Naive B cell (primary cell): ENCODE measurements at regions not wholly inside any gene's neighbourhood (a gene's known extent, or its start where the extent isn't known, plus 50 kb on each side); places are given as distances from the start of the nearest gene placed in this dataset.
"Not testable (repeated sequence)": the region's sequence is repeated elsewhere in the genome, so short reads cannot be mapped to it uniquely, and the experiment has no call there.

Experiments
- ATAC-seq, 2 donors: fragments of 150-1000 bp; cut with Tn5 transposase; 2 replicates each; pipeline ENCODE4 v1.10.0; 2021; ENCODE audit warnings: low read depth in 2 of 2, mild to moderate bottlenecking in 2 of 2, moderate library complexity in 2 of 2
- DNase-seq: peaks from one replicate; pipeline ENCODE4 v3.0.0; 2022
- H3K27ac Mint-ChIP-seq, 6 donors: one replicate each; pipeline ENCODE4 v1.8.0; 2020 to 2022; ENCODE audit warnings: mild to moderate bottlenecking in 6 of 6, mixed read lengths in 6 of 6, moderate library complexity in 5 of 6, inconsistent platforms in 2 of 6
- H3K27me3 Mint-ChIP-seq, 3 donors: one replicate each; pipeline ENCODE4 v1.8.0; 2021 to 2022; ENCODE audit warnings: mixed read lengths in 3 of 3, mild to moderate bottlenecking in 1 of 3
- H3K36me3 Mint-ChIP-seq, 2 donors: one replicate each; pipeline ENCODE4 v1.8.0; 2020 to 2022; ENCODE audit warnings: mixed read lengths in 2 of 2, inconsistent platforms in 1 of 2, mild to moderate bottlenecking in 1 of 2
- H3K4me1 Mint-ChIP-seq, 3 donors: one replicate each; pipeline ENCODE4 v1.8.0; 2020 to 2022; ENCODE audit warnings: mixed read lengths in 3 of 3, inconsistent platforms in 1 of 3, mild to moderate bottlenecking in 1 of 3, moderate library complexity in 1 of 3
- H3K4me3 Mint-ChIP-seq, 8 donors: one replicate each; pipeline ENCODE4 v1.8.0; 2020 to 2022; ENCODE audit warnings: mild to moderate bottlenecking in 8 of 8, mixed read lengths in 8 of 8, moderate library complexity in 8 of 8, inconsistent platforms in 2 of 8
- H3K9me3 Mint-ChIP-seq, 7 donors: one replicate each; pipeline ENCODE4 v1.8.0; 2020 to 2022; ENCODE audit warnings: mixed read lengths in 7 of 7, mild to moderate bottlenecking in 5 of 7, inconsistent platforms in 2 of 7, moderate library complexity in 1 of 7

- Mint-ChIP-seq H3K4me3 (no peak overlapping the region), H3K9me3 (peaks cover 0 to under 1% (median 0%) of the 10 kb centered on the region in 7 donors)
- no peak for ATAC-seq
These were observed 139.0 kb downstream of the TMEM121 start for GRCh38 chr14:105665247-105665950.

GRCh38 chr14:105665951-105666277 is 139.5 kb downstream of the TMEM121 start:
- peaks cover 18 to 23% (median 20%) of the 10 kb centered on the region in 3 donors for H3K4me1 Mint-ChIP-seq
- H3K27me3 Mint-ChIP-seq = peaks cover 0 to 10% (median 0%) of the 10 kb centered on the region in 3 donors
- ATAC-seq (no peak), DNase-seq (no peak)
- H3K27ac Mint-ChIP-seq = no peak overlapping the region
- no peak overlapping the region for H3K4me3 Mint-ChIP-seq
- H3K9me3 Mint-ChIP-seq = no peaks in the 10 kb centered on the region
- peaks cover 0 to 2% of the 10 kb centered on the region in 2 donors for H3K36me3 Mint-ChIP-seq

More at GRCh38 chr14:105665247-105665950, 139.0 kb downstream of the TMEM121 start:
- Mint-ChIP-seq H3K36me3 (peaks cover 0 to 7% of the 10 kb centered on the region in 2 donors), H3K4me1 (peaks cover 22 to 27% (median 26%) of the 10 kb centered on the region in 3 donors), H3K27ac (peak overlapping the region in 1 of 6 donors; percentile 64), H3K27me3 (peaks cover 0 to 10% (median 0%) of the 10 kb centered on the region in 3 donors)
- DNase-seq = no peak

GRCh38 chr14:105666420-105666819 is 140.0 kb downstream of the TMEM121 start:
- peaks cover 18 to 21% (median 18%) of the 10 kb centered on the region in 3 donors for H3K4me1 Mint-ChIP-seq
- DNase-seq (no peak), ATAC-seq (no peak)
- H3K9me3 Mint-ChIP-seq = no peaks in the 10 kb centered on the region
- H3K27ac Mint-ChIP-seq = peak overlapping the region in 2 of 6 donors; percentile 17 to 45
- H3K36me3 Mint-ChIP-seq = no peaks in the 10 kb centered on the region
- peak overlapping the region in 2 of 8 donors; percentile 17 to 33 for H3K4me3 Mint-ChIP-seq
- peaks cover 0 to 10% (median 0%) of the 10 kb centered on the region in 3 donors for H3K27me3 Mint-ChIP-seq

- peaks cover 18 to 21% (median 18%) of the 10 kb centered on the region in 3 donors for H3K4me1 Mint-ChIP-seq
- H3K9me3 Mint-ChIP-seq, H3K4me3 Mint-ChIP-seq, H3K36me3 Mint-ChIP-seq, ATAC-seq, DNase-seq: not testable (repeated sequence)
- H3K27me3 Mint-ChIP-seq = peaks cover 0 to 10% (median 0%) of the 10 kb centered on the region in 3 donors
- peak overlapping the region in 1 of 6 donors; percentile 45 for H3K27ac Mint-ChIP-seq
These were observed 140.7 kb downstream of the TMEM121 start for GRCh38 chr14:105666991-105667662.

- Mint-ChIP-seq H3K4me3 (peak overlapping the region in 1 of 8 donors; percentile 47), H3K27me3 (peaks cover 0 to 10% (median 0%) of the 10 kb centered on the region in 3 donors), H3K4me1 (peaks cover 18 to 21% (median 18%) of the 10 kb centered on the region in 3 donors)
- H3K27ac Mint-ChIP-seq, DNase-seq, ATAC-seq, H3K36me3 Mint-ChIP-seq, H3K9me3 Mint-ChIP-seq: not testable (repeated sequence)
These were observed 141.3 kb downstream of the TMEM121 start for GRCh38 chr14:105667663-105668020.

- H3K27me3 Mint-ChIP-seq = peaks cover 0 to 10% (median 0%) of the 10 kb centered on the region in 3 donors
- H3K4me3 Mint-ChIP-seq = peak overlapping the region in 2 of 8 donors; percentile 41 to 75
- H3K4me1 Mint-ChIP-seq = peaks cover 18 to 21% (median 18%) of the 10 kb centered on the region in 3 donors
- peak overlapping the region in 1 of 6 donors; percentile 70 for H3K27ac Mint-ChIP-seq
- H3K9me3 Mint-ChIP-seq, DNase-seq, H3K36me3 Mint-ChIP-seq: not testable (repeated sequence)
- peak in 1 of 2 donors; percentile 37 for ATAC-seq
These were observed 141.6 kb downstream of the TMEM121 start for GRCh38 chr14:105668021-105668420.

GRCh38 chr14:105668471-105669230 is 142.3 kb downstream of the TMEM121 start:
- H3K4me1 Mint-ChIP-seq = peaks cover 18 to 21% (median 18%) of the 10 kb centered on the region in 3 donors
- ATAC-seq, H3K36me3 Mint-ChIP-seq, H3K9me3 Mint-ChIP-seq, DNase-seq: not testable (repeated sequence)
- H3K27ac Mint-ChIP-seq = peak overlapping the region in 4 of 6 donors; percentile 25 to 89 (median 64)
- peak overlapping the region in 1 of 8 donors; percentile 52 for H3K4me3 Mint-ChIP-seq
- H3K27me3 Mint-ChIP-seq = peaks cover 0 to 10% (median 0%) of the 10 kb centered on the region in 3 donors

GRCh38 chr14:105669231-105669610 is 142.8 kb downstream of the TMEM121 start:
- peaks cover 18 to 21% (median 18%) of the 10 kb centered on the region in 3 donors for H3K4me1 Mint-ChIP-seq
- H3K4me3 Mint-ChIP-seq, H3K36me3 Mint-ChIP-seq, DNase-seq, H3K9me3 Mint-ChIP-seq, ATAC-seq: not testable (repeated sequence)
- H3K27me3 Mint-ChIP-seq = peaks cover 0 to 10% (median 0%) of the 10 kb centered on the region in 3 donors
- peak overlapping the region in 2 of 6 donors; percentile 53 to 89 for H3K27ac Mint-ChIP-seq

GRCh38 chr14:105669646-105670045 is 143.3 kb downstream of the TMEM121 start:
- not testable (repeated sequence) for H3K4me3 Mint-ChIP-seq, H3K36me3 Mint-ChIP-seq, H3K27ac Mint-ChIP-seq, H3K9me3 Mint-ChIP-seq, ATAC-seq, DNase-seq
- peaks cover 0 to 10% (median 0%) of the 10 kb centered on the region in 3 donors for H3K27me3 Mint-ChIP-seq
- peaks cover 18 to 21% (median 18%) of the 10 kb centered on the region in 3 donors for H3K4me1 Mint-ChIP-seq

GRCh38 chr14:105672450-105673200 is 146.2 kb downstream of the TMEM121 start:
- H3K36me3 Mint-ChIP-seq, H3K9me3 Mint-ChIP-seq, ATAC-seq, H3K27ac Mint-ChIP-seq, DNase-seq, H3K27me3 Mint-ChIP-seq, H3K4me3 Mint-ChIP-seq: not testable (repeated sequence)
- peaks cover 9 to 20% (median 18%) of the 10 kb centered on the region in 3 donors for H3K4me1 Mint-ChIP-seq

- H3K4me1 Mint-ChIP-seq = peaks cover 6 to 15% (median 8%) of the 10 kb centered on the region in 3 donors
- not testable (repeated sequence) for ATAC-seq, H3K27me3 Mint-ChIP-seq, H3K9me3 Mint-ChIP-seq, H3K36me3 Mint-ChIP-seq, DNase-seq
- H3K4me3 Mint-ChIP-seq = peak overlapping the region in 2 of 8 donors; percentile 29 to 36
- H3K27ac Mint-ChIP-seq = peak overlapping the region in 1 of 6 donors; percentile 33
These were observed 149.1 kb downstream of the TMEM121 start for GRCh38 chr14:105675433-105675832.

- Mint-ChIP-seq H3K4me3 (peak overlapping the region in 1 of 8 donors; percentile 36), H3K4me1 (peaks cover 6 to 15% (median 8%) of the 10 kb centered on the region in 3 donors), H3K27ac (peak overlapping the region in 3 of 6 donors; percentile 8 to 64 (median 22))
- H3K36me3 Mint-ChIP-seq, H3K9me3 Mint-ChIP-seq, H3K27me3 Mint-ChIP-seq, ATAC-seq, DNase-seq: not testable (repeated sequence)
These were observed 149.7 kb downstream of the TMEM121 start for GRCh38 chr14:105675905-105676670.
